ENCODE measurements at regions not wholly inside any gene's neighbourhood (a gene's known extent, or its start where the extent isn't known, plus 50 kb on each side); places are given as distances from the start of the nearest gene placed in this dataset.
"Not testable (repeated sequence)": the region's sequence is repeated elsewhere in the genome, so short reads cannot be mapped to it uniquely, and the experiment has no call there.

DNA sequence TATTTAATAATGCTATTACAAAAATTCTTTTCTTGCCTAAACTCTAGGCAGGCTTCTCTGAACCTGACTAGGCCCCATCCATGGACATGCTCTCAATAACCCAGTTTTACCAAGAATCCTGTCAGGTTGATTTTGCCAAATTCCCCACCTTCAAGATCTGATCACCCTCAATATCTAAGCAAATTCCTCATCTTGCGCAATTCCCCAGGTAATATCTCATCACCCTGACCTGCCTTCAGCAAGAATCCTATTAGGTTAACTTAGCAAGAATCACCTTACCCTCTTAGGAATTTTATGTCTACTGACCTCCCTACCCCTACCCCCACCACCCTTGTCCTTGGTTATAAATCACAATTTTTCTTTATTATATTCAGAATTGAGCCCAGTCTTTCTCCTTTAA lies 579.1 kb downstream of the C4orf33 start:
- DNase-seq (ENCODE audit: low read depth): no peak

DNA sequence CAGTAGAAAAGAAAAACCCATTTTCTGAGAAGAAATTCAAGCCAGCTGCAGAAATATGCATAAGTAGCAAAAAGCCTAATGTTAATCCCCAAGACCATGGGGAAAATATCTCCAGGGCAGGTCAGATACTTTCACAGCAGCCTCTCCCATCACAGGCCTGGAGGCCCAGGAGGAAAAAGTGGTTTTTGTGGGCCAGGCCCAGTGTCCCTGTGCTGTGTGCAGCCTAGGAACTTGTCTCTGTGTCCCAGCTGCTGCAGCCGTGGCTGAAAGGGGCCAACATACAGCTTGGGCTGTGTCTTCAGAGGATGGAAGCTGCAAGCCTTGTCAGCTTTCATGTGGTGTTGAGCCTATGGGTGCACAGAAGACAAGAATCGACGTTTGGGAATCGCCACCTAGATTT lies 581.0 kb downstream of the C4orf33 start:
- no peak for DNase-seq (ENCODE audit: low read depth)

GRCh38 chr4:129682586-129682985 lies 586.6 kb downstream of the C4orf33 start:
- no peak for DNase-seq (ENCODE audit: low read depth)

- no peak for DNase-seq (ENCODE audit: low read depth)
Observed at GRCh38 chr4:129707949-129708348, 612.0 kb downstream of the C4orf33 start.

DNA sequence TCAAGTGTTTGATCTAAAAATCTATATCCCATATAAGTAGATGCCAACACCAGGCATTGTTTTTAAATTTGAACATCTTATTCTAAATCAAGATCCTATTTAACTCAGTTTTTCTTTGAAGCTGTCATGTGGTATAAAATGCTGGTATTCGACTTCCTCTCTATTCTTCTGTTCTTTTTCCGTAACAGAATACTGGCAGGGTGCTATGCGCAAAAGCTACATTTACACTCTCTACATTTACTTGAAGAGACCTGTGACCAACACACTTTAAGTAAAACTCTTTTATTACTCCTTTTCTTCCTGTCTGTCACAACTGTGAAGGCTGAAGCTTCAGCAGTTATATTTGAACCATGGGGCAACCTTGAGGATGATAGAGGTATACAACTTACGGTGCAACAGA lies 612.8 kb downstream of the C4orf33 start:
- no peak for DNase-seq (ENCODE audit: low read depth)

DNA sequence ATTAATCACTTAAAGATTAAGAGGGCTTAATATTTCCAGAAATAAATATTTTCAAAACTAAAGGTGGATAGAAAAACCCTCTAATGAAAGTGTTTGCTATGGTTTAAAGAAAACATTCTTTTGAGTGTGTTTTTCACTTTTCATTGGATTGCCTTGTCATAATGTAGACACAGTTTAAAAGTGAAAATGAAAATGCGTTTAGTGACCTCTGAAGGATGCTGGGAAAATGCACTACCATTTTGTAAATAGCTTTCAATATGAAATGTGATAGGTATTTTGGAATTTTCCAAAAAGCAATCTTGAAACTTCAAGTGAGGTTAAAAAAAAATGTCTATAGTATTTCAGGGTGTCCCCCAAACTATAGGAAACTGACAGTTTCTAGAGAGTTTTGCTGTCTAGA lies 642.2 kb downstream of the C4orf33 start:
- no peak for DNase-seq (ENCODE audit: low read depth)

DNA sequence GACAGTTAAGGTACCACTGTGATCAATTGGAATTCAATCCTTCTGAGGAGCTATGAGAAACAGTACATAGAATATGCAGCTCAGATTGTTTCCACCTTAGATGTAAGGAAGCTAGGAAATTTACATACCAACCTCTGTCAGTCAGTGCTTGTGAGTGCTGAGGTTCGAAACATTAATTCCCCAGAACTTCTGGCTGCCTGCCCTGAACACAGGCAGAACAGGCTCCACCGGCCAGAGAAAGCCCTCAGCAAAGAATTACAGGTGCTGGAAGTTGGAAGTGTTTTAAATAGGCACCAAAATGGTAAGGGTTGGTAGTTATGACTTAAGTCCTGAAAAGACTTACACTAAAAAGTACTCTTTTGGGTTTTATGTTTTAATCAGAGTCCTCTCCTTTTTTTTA lies 651.8 kb downstream of the C4orf33 start:
- peak; percentile 3 for DNase-seq (ENCODE audit: low read depth)

GRCh38 chr4:129748991-129749390 lies 653.0 kb downstream of the C4orf33 start:
- DNase-seq (ENCODE audit: low read depth): no peak

GRCh38 chr4:129751646-129752045 lies 655.7 kb downstream of the C4orf33 start:
- no peak for DNase-seq (ENCODE audit: low read depth)

DNA sequence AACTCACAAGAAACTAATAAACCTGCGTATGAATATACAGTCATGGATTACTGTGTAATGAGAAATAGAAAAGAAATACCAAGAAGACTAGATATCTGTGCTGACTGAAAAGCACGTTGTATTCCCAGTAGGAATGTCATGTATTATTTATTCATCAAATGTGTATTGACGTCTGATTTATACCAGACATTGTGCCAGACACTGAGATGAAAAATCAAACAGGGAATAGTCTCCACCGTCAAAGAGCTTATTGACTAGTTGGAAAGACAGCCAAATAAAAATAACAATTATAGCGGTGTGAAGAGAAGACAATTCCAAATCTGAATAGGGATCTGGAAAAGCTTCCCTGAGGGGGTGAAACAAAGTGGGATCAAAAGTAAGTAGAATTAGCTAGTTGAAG lies 687.6 kb downstream of the C4orf33 start:
- DNase-seq (ENCODE audit: low read depth): no peak

DNA sequence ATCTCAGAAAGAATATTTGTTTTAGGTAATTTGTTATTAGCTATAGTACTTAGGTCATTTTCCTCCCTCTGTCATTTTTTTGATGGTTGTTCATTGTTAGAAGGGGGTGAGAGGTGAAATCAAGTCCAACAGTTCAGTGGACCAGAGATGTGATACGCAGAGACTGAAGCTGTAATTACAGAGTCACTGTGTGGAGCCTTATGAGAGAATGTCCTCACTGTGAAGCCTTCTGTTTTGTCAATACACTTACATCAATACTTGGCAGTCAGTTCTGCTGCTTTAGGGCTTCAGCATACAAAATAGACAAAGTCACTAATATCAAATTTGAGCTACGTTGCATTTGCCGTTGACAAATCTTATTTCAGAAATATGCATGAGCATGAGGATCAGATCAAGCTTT lies 692.5 kb downstream of the C4orf33 start:
- no peak for DNase-seq (ENCODE audit: low read depth)

GRCh38 chr4:129804461-129804981 lies 708.6 kb downstream of the C4orf33 start:
- DNase-seq (ENCODE audit: low read depth): no peak

GRCh38 chr4:129806986-129807385 lies 711.0 kb downstream of the C4orf33 start:
- peak; percentile 3 for DNase-seq (ENCODE audit: low read depth)

DNA sequence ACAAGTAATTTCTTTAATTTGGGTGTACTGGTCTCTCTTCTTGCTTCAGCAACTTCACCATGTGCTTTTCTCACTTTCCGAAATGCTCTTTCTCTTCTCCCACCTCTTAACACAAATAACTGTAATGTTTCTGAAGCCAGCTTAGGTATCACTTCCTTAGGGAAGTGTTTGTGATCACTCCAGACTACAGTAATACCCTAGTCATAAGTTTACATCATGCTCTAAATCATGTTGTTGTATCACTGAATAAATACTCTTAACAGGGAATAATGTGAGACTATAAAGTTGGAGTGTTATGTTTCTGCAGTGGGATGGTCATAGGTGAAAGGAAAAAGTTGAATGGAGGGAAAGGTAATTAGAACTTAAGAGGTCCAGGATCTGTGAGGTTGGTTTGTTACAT lies 712.3 kb downstream of the C4orf33 start:
- no peak for DNase-seq (ENCODE audit: low read depth)

- DNase-seq (ENCODE audit: low read depth): no peak
Observed at GRCh38 chr4:129821073-129821472, 725.1 kb downstream of the C4orf33 start.

GRCh38 chr4:129821963-129822362 lies 726.0 kb downstream of the C4orf33 start:
- DNase-seq (ENCODE audit: low read depth): no peak

- no peak for DNase-seq (ENCODE audit: low read depth)
Observed at GRCh38 chr4:129822701-129823100, 726.7 kb downstream of the C4orf33 start.

DNA sequence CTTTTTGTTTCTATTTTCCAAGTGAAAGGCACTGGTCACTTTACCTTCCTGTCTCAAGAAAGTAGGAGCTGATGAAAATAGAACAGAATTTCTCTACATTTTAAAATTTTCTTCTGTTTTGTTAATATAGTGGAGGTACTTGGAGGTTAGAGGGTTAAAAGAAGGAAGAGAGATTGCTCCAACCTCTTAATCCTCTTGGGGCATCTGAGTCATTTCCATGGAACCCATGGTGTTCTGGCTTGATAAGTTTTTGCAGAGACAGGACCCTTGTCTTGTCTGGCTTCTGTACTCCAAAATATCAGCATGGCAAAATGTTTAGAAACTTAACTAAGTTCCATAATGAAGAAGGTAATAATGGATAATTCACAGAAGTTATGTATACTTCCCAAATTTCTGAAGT lies 727.2 kb downstream of the C4orf33 start:
- DNase-seq (ENCODE audit: low read depth): no peak

DNA sequence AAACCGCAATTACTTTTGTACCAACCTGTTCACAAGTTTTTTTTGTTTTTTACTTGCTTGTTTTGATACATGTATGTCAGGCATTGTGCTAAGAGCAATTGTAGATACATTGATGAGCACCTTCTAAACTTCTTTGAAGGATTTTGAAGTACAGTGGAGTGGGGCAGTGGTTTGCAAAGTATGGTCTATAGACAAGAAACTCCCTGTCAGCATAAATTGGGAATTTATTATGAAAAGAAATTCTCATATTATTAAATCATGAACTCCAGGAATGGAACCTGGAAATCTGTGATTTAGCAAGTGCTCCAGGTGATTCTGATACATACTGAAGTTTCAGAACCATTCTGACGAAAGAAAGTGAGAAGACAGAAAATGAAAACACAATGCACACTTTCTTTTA lies 733.4 kb downstream of the C4orf33 start:
- DNase-seq (ENCODE audit: low read depth): no peak

DNA sequence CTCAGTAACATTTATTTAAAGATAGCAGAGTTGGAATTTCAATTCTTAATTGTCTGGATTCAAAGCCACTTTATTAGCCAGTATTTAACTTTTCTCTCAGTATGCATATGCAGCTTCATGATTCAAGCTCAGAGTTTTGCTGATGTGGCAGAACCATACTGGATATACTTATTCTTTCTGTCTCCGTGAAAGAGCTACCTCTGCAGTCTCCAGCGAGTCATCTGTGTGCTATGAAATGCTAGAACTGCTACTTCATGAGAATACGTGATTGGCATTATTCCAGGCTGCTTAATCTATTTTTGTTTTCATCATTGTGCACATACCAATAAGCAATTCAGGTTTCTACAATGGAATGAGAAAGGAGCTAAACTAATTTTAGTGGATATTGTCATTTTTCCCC lies 743.7 kb downstream of the C4orf33 start:
- DNase-seq (ENCODE audit: low read depth): peak; percentile 13

- no peak for DNase-seq (ENCODE audit: low read depth)
Observed at GRCh38 chr4:129842096-129842495, 746.1 kb downstream of the C4orf33 start.

GRCh38 chr4:129852434-129852833 lies 756.5 kb downstream of the C4orf33 start:
- no peak for DNase-seq (ENCODE audit: low read depth)

DNA sequence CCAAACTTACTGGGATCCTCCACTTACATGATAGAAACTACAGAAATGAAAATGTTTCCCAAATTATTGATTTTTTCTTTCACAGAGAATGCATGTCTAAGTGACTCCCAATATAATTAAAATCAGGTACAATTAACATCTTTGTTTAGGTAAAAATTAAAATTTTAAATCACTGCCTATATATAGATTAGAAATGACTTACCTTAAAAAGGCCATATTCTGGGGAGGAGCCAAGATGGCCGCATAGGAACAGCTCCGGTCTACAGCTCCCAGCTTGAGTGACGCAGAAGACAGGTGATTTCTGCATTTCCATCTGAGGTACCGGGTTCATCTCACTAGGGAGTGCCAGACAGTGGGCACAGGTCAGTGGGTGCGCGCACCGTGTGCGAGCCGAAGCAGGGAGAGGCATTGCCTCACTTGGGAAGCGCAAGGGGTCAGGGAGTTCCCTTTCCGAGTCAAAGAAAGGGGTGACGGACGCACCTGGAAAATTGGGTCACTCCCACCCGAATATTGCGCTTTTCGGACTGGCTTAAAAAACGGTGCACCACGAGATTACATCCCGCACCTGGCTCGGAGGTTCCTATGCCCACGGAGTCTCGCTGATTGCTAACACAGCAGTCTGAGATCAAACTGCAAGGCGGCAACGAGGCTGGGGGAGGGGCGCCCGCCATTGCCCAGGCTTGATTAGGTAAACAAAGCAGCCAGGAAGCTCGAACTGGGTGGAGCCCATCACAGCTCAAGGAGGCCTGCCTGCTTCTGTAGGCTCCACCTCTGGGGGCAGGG lies 757.9 kb downstream of the C4orf33 start:
- DNase-seq (ENCODE audit: low read depth): not testable (repeated sequence)

GRCh38 chr4:129862461-129862860 lies 766.5 kb downstream of the C4orf33 start:
- DNase-seq (ENCODE audit: low read depth): no peak

Data from renal cortical epithelial cell (primary cell).